ENCODE measurements at regions not wholly inside any gene's neighbourhood (a gene's known extent, or its start where the extent isn't known, plus 50 kb on each side); places are given as distances from the start of the nearest gene placed in this dataset.

- no peak for DNase-seq
Measured at GRCh38 chr10:131446171-131446570, 134.7 kb upstream of the TCERG1L start.

DNA sequence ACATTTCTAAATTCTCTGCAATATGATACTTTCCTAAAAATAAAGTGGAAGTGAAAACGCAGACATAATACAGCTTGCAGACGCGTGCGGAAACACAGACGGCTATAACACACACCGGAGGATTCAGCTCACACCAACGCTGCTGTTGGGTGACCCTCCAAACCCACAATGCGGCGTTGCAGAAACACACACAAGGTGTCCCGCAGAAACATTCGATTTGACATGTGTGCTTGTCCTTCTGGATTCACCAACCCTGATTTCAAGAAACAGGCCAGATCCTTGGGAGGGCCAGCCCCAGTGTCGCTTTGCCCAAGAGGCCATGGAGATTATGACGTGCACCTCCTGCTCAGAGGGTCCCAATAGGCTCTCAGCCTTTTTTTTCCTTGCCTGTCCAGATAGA, 136.7 kb upstream of the TCERG1L start:
- no peak for DNase-seq

- DNase-seq, result no peak
Measured at GRCh38 chr10:131448883-131449282, 137.4 kb upstream of the TCERG1L start.

- DNase-seq, result no peak
Measured at GRCh38 chr10:131450216-131450765, 138.8 kb upstream of the TCERG1L start.

- no peak for DNase-seq
Measured at GRCh38 chr10:131451407-131452015, 140.0 kb upstream of the TCERG1L start.

DNA sequence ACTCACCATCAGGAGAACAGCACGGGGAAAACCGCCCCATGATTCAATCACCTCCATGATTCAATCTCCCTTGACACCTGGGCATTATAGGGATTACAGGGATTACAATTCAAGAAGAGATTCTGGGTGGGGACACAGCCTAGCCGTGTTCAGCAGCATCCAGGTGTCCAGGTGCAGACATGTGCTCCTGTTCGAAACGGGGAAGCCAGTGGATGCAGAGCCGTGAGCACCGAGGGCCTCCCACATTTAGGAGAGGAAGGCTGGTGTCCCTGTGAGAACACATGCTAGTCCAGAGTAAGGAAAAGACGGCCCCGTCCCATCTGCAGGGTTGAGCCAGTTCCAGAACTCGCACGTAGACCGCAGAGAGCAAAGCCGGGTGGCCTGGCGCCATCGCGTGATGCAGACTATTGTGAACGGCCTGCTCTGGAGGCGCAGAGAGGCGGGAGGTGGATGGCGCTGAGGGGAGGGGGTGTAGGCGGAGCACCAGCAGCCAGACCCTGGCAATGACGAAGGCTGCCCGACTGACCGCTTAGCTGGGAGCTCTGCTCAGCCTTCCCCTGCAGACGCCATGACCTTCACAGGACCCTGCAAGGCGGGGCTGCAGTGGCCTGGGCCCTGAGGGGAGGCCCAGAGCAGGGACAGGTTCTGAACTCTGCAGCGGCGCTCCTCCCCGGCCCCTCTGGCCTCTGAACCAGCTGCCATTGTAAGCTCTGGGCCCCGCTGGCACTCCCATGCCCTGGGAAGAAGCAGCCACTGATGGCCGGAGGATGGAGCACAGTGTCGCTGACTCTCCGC, 141.6 kb upstream of the TCERG1L start:
- DNase-seq, result no peak

DNA sequence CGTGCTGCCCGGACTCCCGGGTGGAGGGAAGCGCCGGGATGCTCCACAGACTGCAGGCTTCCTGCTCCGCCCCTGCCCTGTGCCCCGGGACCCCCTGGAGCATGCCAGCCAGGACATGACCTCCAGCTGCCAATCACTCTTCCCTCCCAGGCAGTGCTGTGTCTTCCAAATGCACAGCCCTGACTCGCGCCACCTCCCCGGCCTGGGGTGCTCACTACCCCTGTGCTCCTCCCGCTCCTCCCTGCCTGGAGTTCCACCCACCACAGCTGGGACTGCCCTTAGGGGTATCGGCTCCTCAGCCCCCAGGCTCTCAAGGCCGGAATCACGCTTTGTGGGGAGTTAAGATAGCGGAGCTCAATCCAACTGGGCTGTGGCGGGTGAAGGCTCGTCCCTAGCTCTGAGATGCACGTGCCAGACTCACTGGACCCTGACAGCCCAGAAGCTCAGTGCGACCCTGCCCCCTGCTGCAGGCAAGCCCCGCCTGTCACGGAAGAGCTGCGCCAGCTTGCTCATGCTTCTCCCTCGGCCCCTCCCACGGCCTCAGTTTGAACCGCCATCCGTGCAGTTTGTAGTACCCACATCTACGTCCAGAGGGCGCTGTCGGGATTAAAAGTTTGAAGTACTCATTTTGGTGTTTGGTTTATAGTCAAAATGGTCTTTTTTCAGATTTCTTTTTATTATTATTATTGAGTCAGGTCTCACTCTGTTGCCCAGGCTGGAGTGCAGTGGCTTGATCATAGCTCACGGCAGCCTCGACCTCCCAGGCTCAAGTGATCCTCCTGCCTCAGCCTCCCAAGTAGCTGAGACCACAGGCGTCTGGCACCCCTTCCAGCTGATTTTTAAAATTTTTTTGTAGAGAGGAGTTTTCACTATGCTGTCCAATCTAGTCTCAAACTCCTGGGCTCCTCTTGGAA, 142.5 kb upstream of the TCERG1L start:
- peak; percentile 69 for DNase-seq

- DNase-seq, result no peak
Measured at GRCh38 chr10:131456411-131456810, 144.9 kb upstream of the TCERG1L start.

DNA sequence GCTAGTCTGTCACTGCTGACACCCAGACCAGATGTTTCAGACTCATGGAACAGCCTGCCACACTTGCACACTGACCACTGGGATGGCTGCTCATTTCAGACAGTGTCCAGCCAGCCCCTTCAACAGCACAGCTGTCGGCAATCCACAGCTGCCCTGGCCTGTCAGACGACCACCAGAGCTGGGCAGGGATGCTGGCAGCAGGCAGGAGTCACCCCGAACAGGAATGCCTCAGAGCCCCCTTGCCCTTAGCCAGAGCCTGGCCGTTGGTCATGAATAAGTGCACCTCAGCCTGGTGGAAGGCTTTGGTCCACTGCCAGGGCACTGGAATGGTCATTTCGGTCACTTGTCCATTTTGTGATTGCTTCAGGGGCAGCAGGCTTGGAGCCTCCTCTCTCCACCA, 149.6 kb upstream of the TCERG1L start:
- no peak for DNase-seq

DNA sequence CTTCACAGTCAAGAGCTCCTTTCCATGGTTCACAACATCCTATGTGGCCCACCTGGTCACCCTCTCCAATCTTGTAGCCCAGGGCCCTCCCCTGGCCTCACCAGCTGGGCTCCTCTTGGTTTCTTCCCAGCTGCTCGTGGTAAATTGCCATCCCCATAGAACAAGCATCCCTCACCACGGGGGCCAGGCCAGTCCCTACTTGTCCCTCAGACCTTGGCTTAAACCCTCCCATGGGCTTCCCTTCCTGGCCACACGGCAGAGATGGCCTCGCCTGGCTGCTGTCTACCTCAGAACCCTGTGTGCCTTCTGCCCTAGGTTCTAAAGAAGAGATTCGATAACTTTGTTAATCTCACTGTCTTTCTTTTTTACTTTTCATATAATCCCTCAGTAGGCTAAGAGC, 153.3 kb upstream of the TCERG1L start:
- no peak for DNase-seq

DNA sequence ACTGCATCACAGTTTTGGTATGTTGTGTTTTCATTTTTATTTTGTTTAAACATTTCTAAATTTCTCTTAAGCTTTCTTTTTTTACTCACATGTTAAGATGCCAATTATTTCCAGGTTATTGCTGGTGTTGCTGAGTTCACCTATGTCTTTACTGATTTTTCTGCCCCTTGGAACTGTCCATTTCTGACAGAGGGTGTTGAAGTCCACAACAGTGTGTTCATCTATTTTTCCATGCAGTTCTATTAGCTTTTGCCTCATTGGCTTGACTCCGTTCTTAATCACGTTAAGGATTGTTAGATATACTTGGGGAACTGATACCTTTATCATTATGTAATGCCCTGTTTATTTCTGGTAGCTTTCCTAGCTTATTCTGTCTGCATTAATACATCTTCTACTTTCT, 158.0 kb upstream of the TCERG1L start:
- no peak for DNase-seq

- DNase-seq, result no peak
Measured at GRCh38 chr10:131473645-131474044, 162.1 kb upstream of the TCERG1L start.

- DNase-seq, result no peak
Measured at GRCh38 chr10:131474416-131474815, 162.9 kb upstream of the TCERG1L start.

DNA sequence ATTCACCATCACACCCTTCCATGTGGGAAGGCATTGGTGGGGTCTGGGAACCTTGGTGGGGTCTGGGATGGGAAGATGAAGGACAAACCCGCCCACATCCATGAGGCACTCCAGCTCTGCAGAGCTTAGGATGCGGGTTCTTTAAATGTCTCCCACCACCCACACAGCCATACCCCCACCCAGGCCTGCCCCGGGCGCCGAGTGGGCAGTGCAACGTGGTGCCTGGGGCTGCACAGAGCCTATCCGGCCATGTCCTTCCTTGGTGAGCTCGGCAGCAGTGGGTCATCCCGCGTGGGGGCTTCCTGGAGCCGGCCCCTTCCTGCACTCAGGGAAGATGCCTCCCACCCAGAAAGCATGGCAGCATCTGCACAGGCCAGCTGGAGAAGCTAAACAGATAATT, 163.5 kb upstream of the TCERG1L start:
- DNase-seq, result no peak

DNA sequence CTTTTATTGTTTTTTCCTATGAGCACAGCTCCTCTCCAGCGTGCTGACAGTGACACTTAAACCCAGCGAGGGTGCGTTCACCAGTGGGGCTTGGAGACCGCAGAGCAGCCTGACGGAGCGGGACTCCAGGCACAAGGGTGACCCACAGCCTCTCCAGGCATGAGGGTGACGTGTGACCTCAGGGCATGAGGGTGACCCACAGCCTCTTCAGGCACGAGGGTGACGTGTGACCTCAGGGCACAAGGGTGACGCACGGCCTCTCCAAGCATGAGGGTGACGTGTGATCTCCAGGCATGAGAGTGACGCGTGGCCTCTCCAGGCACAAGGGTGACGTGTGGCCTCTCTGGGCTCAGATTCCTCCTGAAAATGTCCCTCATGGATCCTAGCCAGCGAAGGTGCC, 164.3 kb upstream of the TCERG1L start:
- no peak for DNase-seq

GRCh38 chr10:131477457-131478121, 166.1 kb upstream of the TCERG1L start:
- DNase-seq, result no peak

- DNase-seq, result no peak
Measured at GRCh38 chr10:131478377-131478989, 167.0 kb upstream of the TCERG1L start.

DNA sequence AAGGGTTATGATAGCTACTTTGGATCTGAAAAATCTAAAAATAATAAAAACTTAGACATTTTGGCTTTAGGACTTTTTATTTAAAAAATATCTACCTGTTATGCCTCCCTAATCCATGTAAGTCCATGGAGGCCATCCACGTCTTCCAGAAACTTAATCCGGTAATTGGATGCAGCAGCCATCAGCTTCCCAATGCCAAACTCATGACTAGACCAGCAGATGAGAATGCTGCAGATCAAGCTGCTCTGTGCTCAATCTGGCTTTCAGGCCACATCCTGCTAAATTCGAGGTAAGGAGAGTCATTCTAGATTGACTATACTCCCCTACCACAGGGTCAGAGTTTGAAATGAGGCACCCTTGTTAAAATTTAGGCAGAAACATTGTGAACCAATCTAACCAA, 168.5 kb upstream of the TCERG1L start:
- DNase-seq, result no peak

- DNase-seq, result no peak
Measured at GRCh38 chr10:131480861-131481260, 169.3 kb upstream of the TCERG1L start.

DNA sequence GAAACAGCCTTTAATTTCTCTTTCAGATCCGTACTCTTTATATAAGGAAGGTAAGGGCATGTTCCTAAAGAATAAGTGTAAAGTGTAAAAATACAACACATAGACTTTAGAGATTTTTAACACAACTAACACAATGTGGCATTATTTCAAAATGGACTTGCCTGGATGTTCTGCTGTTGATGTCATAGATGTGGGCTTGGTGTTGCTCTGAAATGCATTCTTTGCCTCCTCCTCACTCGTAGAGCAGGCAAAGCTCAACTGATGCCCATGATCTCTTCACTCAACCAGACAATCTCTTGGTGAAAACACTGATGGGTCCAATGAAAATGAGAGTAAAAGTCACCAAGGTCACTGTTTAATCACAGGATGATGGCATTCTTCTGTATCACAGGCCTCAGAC, 174.2 kb upstream of the TCERG1L start:
- DNase-seq, result no peak

GRCh38 chr10:131487822-131488221, 176.3 kb upstream of the TCERG1L start:
- DNase-seq, result no peak

DNA sequence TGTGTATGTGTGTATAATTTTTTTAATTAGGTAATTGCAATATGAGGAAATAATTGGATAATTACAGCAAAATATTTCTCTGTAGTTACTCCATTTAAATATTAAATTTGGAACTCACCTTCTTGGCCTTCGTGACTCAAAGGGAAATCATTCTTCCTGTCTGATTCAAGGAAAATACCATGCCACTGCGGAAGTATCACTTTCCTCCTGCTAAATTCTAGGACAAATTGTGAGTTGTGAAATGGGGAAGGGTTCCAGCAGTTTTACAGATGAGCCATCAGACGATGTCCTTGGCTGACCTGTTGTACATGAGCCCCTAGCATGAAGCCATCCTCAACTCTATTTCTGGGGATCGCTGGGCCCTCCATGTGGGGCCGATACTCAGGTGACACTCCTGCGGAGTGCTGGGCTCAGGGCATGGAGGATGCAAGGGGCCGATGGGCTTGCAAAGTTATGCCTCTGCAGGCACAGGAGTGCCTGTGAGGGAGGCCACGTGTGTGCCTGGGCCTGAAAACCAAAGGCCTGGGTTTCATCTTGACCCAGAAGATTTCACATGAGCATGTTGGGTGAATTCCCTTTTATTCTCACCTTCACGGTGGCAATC, 179.6 kb upstream of the TCERG1L start:
- no peak for DNase-seq

All from activated CD4-positive, alpha-beta T cell treated with anti-CD3 and anti-CD28 coated beads, Interleukin-2, amount 50 U/mL, for 16 hours (primary cell).